HFF-Myc (cell line): ENCODE measurements at regions not wholly inside any gene's neighbourhood (a gene's known extent, or its start where the extent isn't known, plus 50 kb on each side); places are given as distances from the start of the nearest gene placed in this dataset.

Experiments
- DNase-seq: peaks from one replicate; pipeline ENCODE4 v3.0.0-alpha.2; 2011; ENCODE audit warnings: low read depth; ENCODE audit errors: extremely low read depth
- H3K4me3 ChIP-seq: replicated peaks from 2 replicates; pipeline ENCODE4 v1.5.1; 2011; ENCODE audit warnings: low read depth, mild to moderate bottlenecking, control low read depth, low read length
- TF ChIP-seq, protein P1 (sequence below): IDR thresholded peaks from 2 replicates; pipeline ENCODE4 v1.5.1; 2012; ENCODE audit warnings: mild to moderate bottlenecking, low read depth, low read length, control low read depth; ENCODE audit errors: missing control alignments

DNA sequence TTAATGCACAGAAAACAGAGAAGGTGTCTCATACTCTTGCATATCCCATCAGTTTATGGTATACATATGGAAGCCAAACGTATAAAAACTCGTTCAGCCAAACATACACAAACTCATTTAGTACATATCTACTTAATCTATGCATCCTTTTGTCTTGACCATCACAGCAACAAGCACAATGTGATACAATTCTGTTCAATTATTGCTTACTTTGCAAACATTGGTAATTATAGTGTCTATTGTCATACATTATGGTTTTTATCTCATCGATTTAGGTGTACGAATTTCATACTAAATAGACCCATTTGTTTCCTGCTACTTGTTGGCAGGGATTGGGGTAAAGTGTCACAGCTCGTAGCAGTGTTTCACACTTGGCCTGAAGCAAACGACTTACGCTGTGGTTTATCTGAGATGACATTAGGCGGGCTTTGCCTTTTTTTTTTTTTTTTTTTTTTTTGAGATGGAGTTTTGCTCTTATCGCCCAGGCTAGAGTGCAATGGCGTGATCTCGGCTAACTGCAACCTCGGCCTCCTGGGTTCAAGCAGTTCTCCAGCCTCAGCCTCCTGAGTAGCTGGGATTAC, 425.9 kb upstream of the JARID2 start:
- TF ChIP-seq, protein P1, sequence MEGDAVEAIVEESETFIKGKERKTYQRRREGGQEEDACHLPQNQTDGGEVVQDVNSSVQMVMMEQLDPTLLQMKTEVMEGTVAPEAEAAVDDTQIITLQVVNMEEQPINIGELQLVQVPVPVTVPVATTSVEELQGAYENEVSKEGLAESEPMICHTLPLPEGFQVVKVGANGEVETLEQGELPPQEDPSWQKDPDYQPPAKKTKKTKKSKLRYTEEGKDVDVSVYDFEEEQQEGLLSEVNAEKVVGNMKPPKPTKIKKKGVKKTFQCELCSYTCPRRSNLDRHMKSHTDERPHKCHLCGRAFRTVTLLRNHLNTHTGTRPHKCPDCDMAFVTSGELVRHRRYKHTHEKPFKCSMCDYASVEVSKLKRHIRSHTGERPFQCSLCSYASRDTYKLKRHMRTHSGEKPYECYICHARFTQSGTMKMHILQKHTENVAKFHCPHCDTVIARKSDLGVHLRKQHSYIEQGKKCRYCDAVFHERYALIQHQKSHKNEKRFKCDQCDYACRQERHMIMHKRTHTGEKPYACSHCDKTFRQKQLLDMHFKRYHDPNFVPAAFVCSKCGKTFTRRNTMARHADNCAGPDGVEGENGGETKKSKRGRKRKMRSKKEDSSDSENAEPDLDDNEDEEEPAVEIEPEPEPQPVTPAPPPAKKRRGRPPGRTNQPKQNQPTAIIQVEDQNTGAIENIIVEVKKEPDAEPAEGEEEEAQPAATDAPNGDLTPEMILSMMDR = no peak
- no peak overlapping the region for H3K4me3 ChIP-seq
- no peak for DNase-seq

DNA sequence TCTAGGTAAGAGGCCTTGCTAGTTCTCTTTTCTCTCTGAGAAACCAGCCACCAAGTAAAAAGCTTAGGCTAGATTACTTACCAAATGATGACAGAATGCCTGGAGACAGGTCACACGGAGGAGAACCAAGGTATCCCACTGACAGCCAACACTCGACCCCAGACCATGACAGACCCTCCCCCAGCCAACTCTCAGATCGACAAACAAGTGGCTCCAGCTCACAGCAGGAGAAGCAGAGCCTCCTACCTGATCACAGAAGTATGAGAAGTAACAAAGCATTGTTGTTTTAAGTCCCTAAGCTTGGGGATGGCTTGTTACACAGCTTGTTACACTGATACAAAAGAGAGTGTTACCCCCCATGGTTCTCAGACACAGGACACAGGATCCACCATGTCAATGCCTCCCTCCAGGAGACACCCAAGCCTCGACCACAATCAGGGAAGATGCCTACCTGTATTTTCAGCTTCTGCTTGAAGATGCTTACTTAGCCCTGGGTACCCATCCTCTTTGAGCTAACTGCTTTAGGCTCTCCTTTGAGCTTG, 423.8 kb upstream of the JARID2 start:
- no peak overlapping the region for H3K4me3 ChIP-seq
- TF ChIP-seq, protein P1 = no peak
- DNase-seq = no peak

DNA sequence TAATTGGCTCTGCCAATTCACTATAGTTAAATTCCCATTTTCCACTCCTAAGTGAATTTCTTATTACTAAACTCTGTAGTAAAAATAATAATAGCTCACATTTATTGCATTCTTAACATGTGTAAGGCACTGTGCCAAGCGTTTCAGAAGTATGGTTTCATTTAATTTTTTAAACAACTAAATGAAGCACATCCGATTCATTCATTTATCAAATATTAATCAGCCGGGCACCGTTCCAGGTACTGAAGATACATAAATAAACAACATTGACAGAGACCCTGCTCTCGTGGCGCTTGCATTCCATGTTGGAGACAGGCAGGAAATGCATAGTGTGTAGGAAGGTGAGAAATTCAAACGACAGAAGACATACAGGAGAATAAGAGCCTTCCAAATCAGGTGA, 423.2 kb upstream of the JARID2 start:
- no peak for DNase-seq
- TF ChIP-seq, protein P1 = no peak
- no peak overlapping the region for H3K4me3 ChIP-seq

DNA sequence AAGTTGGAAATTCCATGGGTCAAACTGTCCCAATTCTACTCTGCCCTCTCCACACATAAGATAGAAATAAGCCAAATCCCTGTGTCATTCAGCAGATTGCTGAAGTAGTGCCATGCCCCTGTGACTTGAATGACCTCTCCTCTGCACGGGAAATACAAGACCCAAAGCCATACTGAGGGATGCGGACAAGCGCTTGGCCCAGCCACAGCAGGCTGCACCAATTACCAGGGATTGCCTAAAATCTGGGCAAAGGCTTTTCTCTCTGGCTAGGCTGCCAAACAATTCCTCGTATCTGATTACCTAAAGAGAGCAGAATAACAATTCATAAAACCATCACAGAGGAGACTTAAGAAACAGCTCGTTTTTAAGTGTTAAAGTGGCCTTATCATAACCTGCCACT, 421.8 kb upstream of the JARID2 start:
- H3K4me3 ChIP-seq = no peak overlapping the region
- DNase-seq = no peak
- TF ChIP-seq, protein P1 = no peak

DNA sequence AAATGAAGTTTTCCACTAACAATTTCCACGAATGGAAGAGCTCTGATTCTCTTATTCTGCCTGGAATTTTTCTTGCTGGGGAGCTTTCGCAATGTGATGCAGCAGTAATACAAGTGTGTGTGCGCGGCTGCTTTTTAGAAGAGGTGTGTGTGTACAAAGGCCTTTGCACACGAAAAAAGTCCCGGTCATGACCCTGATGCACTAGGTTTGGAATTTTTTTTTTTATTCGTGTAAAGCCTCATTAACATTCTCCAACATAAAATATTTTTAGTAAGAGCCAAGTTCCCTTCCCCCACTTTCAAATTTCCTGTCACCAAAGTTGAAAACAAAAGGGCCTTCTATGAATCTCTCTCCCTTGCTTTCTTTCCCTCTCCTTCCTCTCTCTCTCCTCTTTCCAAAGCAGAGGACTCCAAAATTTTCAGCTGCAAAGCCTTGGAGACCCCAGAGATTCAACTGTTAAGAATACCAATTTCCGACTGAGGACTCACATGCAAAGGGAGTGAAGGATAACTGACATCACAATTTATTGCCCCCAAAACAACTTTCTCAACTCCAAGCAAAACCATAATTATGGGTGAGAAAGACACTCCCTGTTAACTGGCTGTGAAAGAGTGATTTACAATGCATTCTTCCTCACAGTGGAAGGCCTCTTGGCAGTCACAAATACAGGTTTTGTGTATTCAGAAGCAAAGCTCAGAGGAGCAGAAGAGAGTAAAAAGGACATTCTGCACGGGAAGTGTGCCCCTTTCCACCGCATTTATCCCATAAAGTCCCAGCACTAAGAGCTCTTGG, 421.2 kb upstream of the JARID2 start:
- TF ChIP-seq, protein P1 = no peak
- no peak overlapping the region for H3K4me3 ChIP-seq
- DNase-seq = no peak

DNA sequence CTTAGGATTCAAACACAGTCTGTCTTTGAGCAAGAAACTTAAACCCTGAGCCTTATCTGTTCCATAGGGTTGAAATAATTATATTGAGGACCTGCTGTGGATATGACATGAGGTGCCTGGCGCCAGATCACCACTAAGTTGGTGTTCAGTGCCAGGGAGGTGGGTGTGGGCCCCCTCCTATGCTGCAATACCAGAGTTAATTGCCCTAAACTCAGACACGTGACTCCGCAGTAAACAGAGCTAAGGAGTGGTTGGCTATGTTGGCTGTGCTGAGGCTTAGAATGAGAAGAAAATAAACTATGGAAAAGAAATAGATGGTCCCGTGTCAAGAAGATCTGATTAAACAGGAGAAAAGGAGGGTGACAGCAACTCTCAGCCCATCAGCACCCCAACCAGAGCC, 419.4 kb upstream of the JARID2 start:
- no peak overlapping the region for H3K4me3 ChIP-seq
- no peak for DNase-seq
- TF ChIP-seq, protein P1 = no peak

DNA sequence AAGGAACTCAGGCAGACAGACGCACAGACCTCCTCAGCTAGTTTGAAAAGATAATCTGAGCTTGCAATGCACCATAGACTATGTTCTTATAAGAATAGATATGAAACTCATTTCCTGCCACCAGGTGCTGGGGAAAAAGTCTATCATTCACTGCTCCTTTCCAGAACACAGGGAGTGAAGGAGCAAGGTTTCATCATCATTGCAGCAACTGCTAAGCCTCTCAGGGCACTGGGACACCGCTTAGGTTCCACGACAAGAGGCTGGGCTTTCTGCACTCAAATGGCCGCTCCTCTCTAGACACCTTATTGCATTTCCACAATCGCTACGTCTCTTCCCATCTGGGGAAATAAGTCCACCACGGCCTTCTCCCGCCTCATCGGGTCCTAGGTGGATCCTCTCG, 418.5 kb upstream of the JARID2 start:
- no peak for DNase-seq
- TF ChIP-seq, protein P1 = no peak
- no peak overlapping the region for H3K4me3 ChIP-seq
